ENCODE measurements at regions not wholly inside any gene's neighbourhood (a gene's known extent, or its start where the extent isn't known, plus 50 kb on each side); places are given as distances from the start of the nearest gene placed in this dataset.

- Histone ChIP-seq H2BK15ac (ENCODE audit: low read depth, poor library complexity, severe bottlenecking) (no peak overlapping the region), H3K4me1 (ENCODE audit: control insufficient read depth, insufficient read depth, low read depth, low read length) (no peaks in the 10 kb centered on the region), H3K27me3 (ENCODE audit: control insufficient read depth in 1 of 2, insufficient read depth in 1 of 2, low read length in 2 of 2) (no peaks in the 10 kb centered on the region), H3K79me1 (replicated peaks; ENCODE audit: low read length, poor library complexity, severe bottlenecking) (no peaks in the 10 kb centered on the region), H2AK5ac (ENCODE audit: low read length, severe bottlenecking) (no peak overlapping the region), H2BK12ac (ENCODE audit: low read length in 2 of 2) (no peak overlapping the region), H4K91ac (ENCODE audit: low read length) (no peak overlapping the region), H3K23ac (ENCODE audit: low read length in 2 of 2) (no peak overlapping the region), H2BK120ac (ENCODE audit: low read depth, low read length) (no peak overlapping the region), H3K36me3 (ENCODE audit: control insufficient read depth in 1 of 2, insufficient read depth in 2 of 2, low read depth in 1 of 2, low read length in 2 of 2) (no peaks in the 10 kb centered on the region), H3K4me2 (ENCODE audit: low read length, poor library complexity, severe bottlenecking) (no peak overlapping the region), H3K4me3 (ENCODE audit: insufficient read depth in 1 of 2, low read depth in 1 of 2, low read length in 2 of 2) (no peak overlapping the region), H2BK5ac (ENCODE audit: low read depth, low read length, poor library complexity, severe bottlenecking) (no peak overlapping the region), H4K8ac (ENCODE audit: low read length) (no peak overlapping the region), H3K18ac (ENCODE audit: low read depth in 1 of 2, low read length in 2 of 2) (no peak overlapping the region), H3K4ac (ENCODE audit: low read depth in 1 of 2, low read length in 2 of 2) (no peak overlapping the region), H3K9ac (ENCODE audit: low read length) (no peak overlapping the region), H3K27ac (ENCODE audit: low read length, poor library complexity, severe bottlenecking) (no peak overlapping the region), H2AFZ (ENCODE audit: low read depth, low read length) (no peak overlapping the region), H3K14ac (ENCODE audit: low read length in 2 of 2) (no peak overlapping the region), H3K9me3 (ENCODE audit: control insufficient read depth, low read length) (no peaks in the 10 kb centered on the region)
- WGBS: 92% methylated on average over 1 of the region's 1 CpG
- DNase-seq: peak; percentile 35
Observed at GRCh38 chr5:136809382-136809781, 444.0 kb upstream of the TRPC7 start.

- H2AFZ ChIP-seq (ENCODE audit: low read depth, low read length): no peak overlapping the region
- no peak overlapping the region for H3K4me3 ChIP-seq (ENCODE audit: insufficient read depth in 1 of 2, low read depth in 1 of 2, low read length in 2 of 2)
- DNase-seq: no peak
- H2BK120ac ChIP-seq (ENCODE audit: low read depth, low read length): no peak overlapping the region
- no peak overlapping the region for H2BK5ac ChIP-seq (ENCODE audit: low read depth, low read length, poor library complexity, severe bottlenecking)
- no peak overlapping the region for H3K14ac ChIP-seq (ENCODE audit: low read length in 2 of 2)
- H2AK5ac ChIP-seq (ENCODE audit: low read length, severe bottlenecking): no peak overlapping the region
- H4K8ac ChIP-seq (ENCODE audit: low read length): no peak overlapping the region
- no peak overlapping the region for H3K23ac ChIP-seq (ENCODE audit: low read length in 2 of 2)
- no peak overlapping the region for H4K91ac ChIP-seq (ENCODE audit: low read length)
- no peaks in the 10 kb centered on the region for H3K79me1 ChIP-seq (replicated peaks; ENCODE audit: low read length, poor library complexity, severe bottlenecking)
- no peak overlapping the region for H2BK12ac ChIP-seq (ENCODE audit: low read length in 2 of 2)
- no peak overlapping the region for H3K4ac ChIP-seq (ENCODE audit: low read depth in 1 of 2, low read length in 2 of 2)
- H3K4me1 ChIP-seq (ENCODE audit: control insufficient read depth, insufficient read depth, low read depth, low read length): no peaks in the 10 kb centered on the region
- no peak overlapping the region for H3K9ac ChIP-seq (ENCODE audit: low read length)
- no peaks in the 10 kb centered on the region for H3K36me3 ChIP-seq (ENCODE audit: control insufficient read depth in 1 of 2, insufficient read depth in 2 of 2, low read depth in 1 of 2, low read length in 2 of 2)
- H3K9me3 ChIP-seq (ENCODE audit: control insufficient read depth, low read length): no peaks in the 10 kb centered on the region
- H3K18ac ChIP-seq (ENCODE audit: low read depth in 1 of 2, low read length in 2 of 2): no peak overlapping the region
- no peak overlapping the region for H3K27ac ChIP-seq (ENCODE audit: low read length, poor library complexity, severe bottlenecking)
- H3K4me2 ChIP-seq (ENCODE audit: low read length, poor library complexity, severe bottlenecking): no peak overlapping the region
- no peaks in the 10 kb centered on the region for H3K27me3 ChIP-seq (ENCODE audit: control insufficient read depth in 1 of 2, insufficient read depth in 1 of 2, low read length in 2 of 2)
- no peak overlapping the region for H2BK15ac ChIP-seq (ENCODE audit: low read depth, poor library complexity, severe bottlenecking)
- 91% methylated on average over 4 of the region's 4 CpGs for WGBS
Observed at GRCh38 chr5:136808756-136809155, 443.4 kb upstream of the TRPC7 start.

GRCh38 chr5:136805466-136805865 is 440.1 kb upstream of the TRPC7 start:
- Histone ChIP-seq H3K4ac (ENCODE audit: low read depth in 1 of 2, low read length in 2 of 2) (no peak overlapping the region), H3K23ac (ENCODE audit: low read length in 2 of 2) (no peak overlapping the region), H3K27ac (ENCODE audit: low read length, poor library complexity, severe bottlenecking) (no peak overlapping the region), H2BK120ac (ENCODE audit: low read depth, low read length) (no peak overlapping the region), H2BK5ac (ENCODE audit: low read depth, low read length, poor library complexity, severe bottlenecking) (no peak overlapping the region), H4K91ac (ENCODE audit: low read length) (no peak overlapping the region), H3K9ac (ENCODE audit: low read length) (no peak overlapping the region), H2AFZ (ENCODE audit: low read depth, low read length) (no peak overlapping the region), H2AK5ac (ENCODE audit: low read length, severe bottlenecking) (no peak overlapping the region), H2BK15ac (ENCODE audit: low read depth, poor library complexity, severe bottlenecking) (no peak overlapping the region), H3K4me1 (ENCODE audit: control insufficient read depth, insufficient read depth, low read depth, low read length) (no peaks in the 10 kb centered on the region), H3K9me3 (ENCODE audit: control insufficient read depth, low read length) (no peaks in the 10 kb centered on the region), H3K18ac (ENCODE audit: low read depth in 1 of 2, low read length in 2 of 2) (no peak overlapping the region), H3K27me3 (ENCODE audit: control insufficient read depth in 1 of 2, insufficient read depth in 1 of 2, low read length in 2 of 2) (no peaks in the 10 kb centered on the region), H3K14ac (ENCODE audit: low read length in 2 of 2) (no peak overlapping the region), H3K4me2 (ENCODE audit: low read length, poor library complexity, severe bottlenecking) (no peak overlapping the region), H4K8ac (ENCODE audit: low read length) (no peak overlapping the region), H3K4me3 (ENCODE audit: insufficient read depth in 1 of 2, low read depth in 1 of 2, low read length in 2 of 2) (no peak overlapping the region), H2BK12ac (ENCODE audit: low read length in 2 of 2) (no peak overlapping the region), H3K36me3 (ENCODE audit: control insufficient read depth in 1 of 2, insufficient read depth in 2 of 2, low read depth in 1 of 2, low read length in 2 of 2) (no peaks in the 10 kb centered on the region), H3K79me1 (replicated peaks; ENCODE audit: low read length, poor library complexity, severe bottlenecking) (no peaks in the 10 kb centered on the region)
- 100% methylated on average over 2 of the region's 2 CpGs for WGBS
- DNase-seq: no peak

- DNase-seq: no peak
- Histone ChIP-seq H3K4me2 (ENCODE audit: low read length, poor library complexity, severe bottlenecking) (no peak overlapping the region), H2BK5ac (ENCODE audit: low read depth, low read length, poor library complexity, severe bottlenecking) (no peak overlapping the region), H2AK5ac (ENCODE audit: low read length, severe bottlenecking) (no peak overlapping the region), H3K9ac (ENCODE audit: low read length) (no peak overlapping the region), H3K4me3 (ENCODE audit: insufficient read depth in 1 of 2, low read depth in 1 of 2, low read length in 2 of 2) (no peak overlapping the region), H3K27ac (ENCODE audit: low read length, poor library complexity, severe bottlenecking) (no peak overlapping the region), H4K8ac (ENCODE audit: low read length) (no peak overlapping the region), H2BK15ac (ENCODE audit: low read depth, poor library complexity, severe bottlenecking) (no peak overlapping the region), H4K91ac (ENCODE audit: low read length) (no peak overlapping the region), H3K4ac (ENCODE audit: low read depth in 1 of 2, low read length in 2 of 2) (no peak overlapping the region), H3K9me3 (ENCODE audit: control insufficient read depth, low read length) (no peaks in the 10 kb centered on the region), H3K79me1 (replicated peaks; ENCODE audit: low read length, poor library complexity, severe bottlenecking) (no peaks in the 10 kb centered on the region), H2BK120ac (ENCODE audit: low read depth, low read length) (no peak overlapping the region), H3K18ac (ENCODE audit: low read depth in 1 of 2, low read length in 2 of 2) (no peak overlapping the region), H2BK12ac (ENCODE audit: low read length in 2 of 2) (no peak overlapping the region), H3K4me1 (ENCODE audit: control insufficient read depth, insufficient read depth, low read depth, low read length) (no peaks in the 10 kb centered on the region), H3K23ac (ENCODE audit: low read length in 2 of 2) (no peak overlapping the region), H3K27me3 (ENCODE audit: control insufficient read depth in 1 of 2, insufficient read depth in 1 of 2, low read length in 2 of 2) (peaks cover 0 to 4% of the 10 kb centered on the region in 2 experiments), H3K36me3 (ENCODE audit: control insufficient read depth in 1 of 2, insufficient read depth in 2 of 2, low read depth in 1 of 2, low read length in 2 of 2) (no peaks in the 10 kb centered on the region), H3K14ac (ENCODE audit: low read length in 2 of 2) (no peak overlapping the region), H2AFZ (ENCODE audit: low read depth, low read length) (no peak overlapping the region)
- 69% methylated on average over 1 of the region's 2 CpGs for WGBS
Observed at GRCh38 chr5:136802383-136802782, 437.0 kb upstream of the TRPC7 start.
